Transverse colon (tissue), 4 donors: ENCODE measurements at regions not wholly inside any gene's neighbourhood (a gene's known extent, or its start where the extent isn't known, plus 50 kb on each side); places are given as distances from the start of the nearest gene placed in this dataset.

Experiments
- DNase-seq: peaks from one replicate; pipeline ENCODE4 v3.0.0-alpha.2; 2019
- H3K27ac ChIP-seq, 4 donors: fragments of 200-600 bp; sonication (generic); 2 replicates each; pipeline ENCODE4 v1.5.1; 2016 to 2018; ENCODE audit warnings: inconsistent platforms in 4 of 4
- H3K27me3 ChIP-seq: fragments of 200-600 bp; sonication (generic); 2 replicates; pipeline ENCODE4 v1.5.1; 2017; ENCODE audit warnings: inconsistent platforms
- H3K36me3 ChIP-seq, 4 donors: fragments of 200-600 bp; sonication (generic); 2 replicates each; pipeline ENCODE4 v1.5.1; 2017 to 2019; ENCODE audit warnings: inconsistent platforms in 4 of 4
- H3K4me1 ChIP-seq, 4 donors: fragments of 200-600 bp; sonication (generic); 2 replicates each; pipeline ENCODE4 v1.5.1; 2017 to 2020; ENCODE audit warnings: inconsistent platforms in 4 of 4
- H3K4me3 ChIP-seq, 4 donors: fragments of 200-600 bp; sonication (generic); 1 replicate in 1 of 4; 2 replicates in 3 of 4; pipeline versions ENCODE4 v1.5.1 to v1.6.1; 2017 to 2019; ENCODE audit warnings: inconsistent platforms in 4 of 4
- H3K9me3 ChIP-seq, 2 donors: fragments of 200-600 bp; sonication (generic); 2 replicates each; pipeline ENCODE4 v1.5.1; 2017 to 2019; ENCODE audit warnings: inconsistent platforms in 2 of 2
- CTCF ChIP-seq, 5 experiments: fragments of 200-600 bp in 3 of 5; fragments of 450-650 bp in 2 of 5; sonication (generic) in 3 of 5; IDR thresholded peaks; 1 replicate in 2 of 5; 2 replicates in 3 of 5; pipeline ENCODE4 v1.5.1; 2016 to 2017; ENCODE audit warnings: antibody characterized with exemption in 5 of 5, inconsistent platforms in 3 of 5, mild to moderate bottlenecking in 2 of 5, moderate library complexity in 1 of 5
- EP300 ChIP-seq: sonication (generic); formaldehyde crosslinking; IDR thresholded peaks from one replicate; pipeline ENCODE4 v1.6.1; 2017; ENCODE audit warnings: antibody characterized with exemption, low read depth
- POLR2A ChIP-seq: fragments of 450-650 bp; IDR thresholded peaks from one replicate; pipeline ENCODE4 v1.6.1; 2016; ENCODE audit warnings: antibody characterized with exemption, mild to moderate bottlenecking, moderate library complexity
- POLR2AphosphoS5 ChIP-seq, 3 donors: sonication (generic); formaldehyde crosslinking; IDR thresholded peaks; one replicate each; pipeline ENCODE4 v1.6.1; 2016; ENCODE audit warnings: antibody characterized with exemption in 3 of 3
- WGBS, 2 donors: methylation state at CpG; one replicate each; pipeline ENCODE4 v1.1.5; 2018; ENCODE audit warnings: low coverage in 1 of 2; 5-methylcytosine and 5-hydroxymethylcytosine counted together
- in situ Hi-C, 4 donors: fragments of 200-750 bp; cut with MboI; loops; one replicate each; pipeline versions ENCODE4 v1.15.0 to v1.15.1; 2017; ENCODE audit warnings: low sequenced_read_pairs in 3 of 4, low pct_ligation_motif_present in 1 of 4, low pct_unique_long_range_greater_than_20kb in 1 of 4
- intact Hi-C: fragments of 100-400 bp; cut with DNase I; formaldehyde crosslinking; loops from one replicate; pipeline ENCODE4 v1.15.1; 2023; ENCODE audit warnings: low total_unique reads

- Histone ChIP-seq H3K27ac (no peak overlapping the region), H3K9me3 (no peaks in the 10 kb centered on the region), H3K4me1 (no peaks in the 10 kb centered on the region), H3K4me3 (no peak overlapping the region), H3K36me3 (no peaks in the 10 kb centered on the region), H3K27me3 (no peaks in the 10 kb centered on the region)
- intact Hi-C loops, result no loop called here
- TF ChIP-seq POLR2AphosphoS5 (IDR thresholded peaks at IDR 0.05) (no peak), EP300 (no peak), CTCF (IDR thresholded peaks at IDR 0.05) (no peak), POLR2A (no peak)
- DNase-seq, result no peak
- in situ Hi-C loops, result no loop called here
- 72 to 83% methylated on average over 2 of the region's 2 CpGs for WGBS, 2 donors
Measured at GRCh38 chr18:64264171-64264570, 115.3 kb upstream of the LINC00305 start.

- Histone ChIP-seq H3K4me1 (no peaks in the 10 kb centered on the region), H3K27me3 (no peaks in the 10 kb centered on the region), H3K9me3 (no peaks in the 10 kb centered on the region), H3K27ac (no peak overlapping the region), H3K36me3 (no peaks in the 10 kb centered on the region), H3K4me3 (no peak overlapping the region)
- intact Hi-C loops, result no loop called here
- 93% methylated on average over 2 of the region's 2 CpGs; no CpG with 5 or more reads in 1 of the 2 donors for WGBS, 2 donors
- in situ Hi-C loops, result no loop called here
- DNase-seq, result no peak
- TF ChIP-seq EP300 (no peak), POLR2A (no peak), CTCF (IDR thresholded peaks at IDR 0.05) (no peak), POLR2AphosphoS5 (IDR thresholded peaks at IDR 0.05) (no peak)
Measured at GRCh38 chr18:64260810-64261209, 111.9 kb upstream of the LINC00305 start.

- TF ChIP-seq EP300, result no peak
- TF ChIP-seq POLR2AphosphoS5 (IDR thresholded peaks at IDR 0.05), result no peak
- no peak for TF ChIP-seq CTCF (IDR thresholded peaks at IDR 0.05)
- TF ChIP-seq POLR2A, result no peak
- Histone ChIP-seq H3K27me3 (no peaks in the 10 kb centered on the region), H3K9me3 (no peaks in the 10 kb centered on the region), H3K27ac (no peak overlapping the region), H3K4me1 (no peaks in the 10 kb centered on the region), H3K4me3 (no peak overlapping the region), H3K36me3 (no peaks in the 10 kb centered on the region)
- intact Hi-C loops (no loop called here), in situ Hi-C loops (no loop called here)
- no peak for DNase-seq
- 52 to 61% methylated on average over 2 to 4 of the region's 4 CpGs for WGBS, 2 donors
Measured at GRCh38 chr18:64259871-64260270, 111.0 kb upstream of the LINC00305 start.

- H3K4me3 ChIP-seq, result no peak overlapping the region
- no peak overlapping the region for H3K27ac ChIP-seq
- no peaks in the 10 kb centered on the region for H3K9me3 ChIP-seq
- H3K4me1 ChIP-seq, result no peaks in the 10 kb centered on the region
- no peaks in the 10 kb centered on the region for H3K36me3 ChIP-seq
- H3K27me3 ChIP-seq, result no peaks in the 10 kb centered on the region
- no peak for TF ChIP-seq POLR2AphosphoS5 (IDR thresholded peaks at IDR 0.05)
- no peak for TF ChIP-seq POLR2A
- TF ChIP-seq CTCF (IDR thresholded peaks at IDR 0.05), result no peak
- no peak for TF ChIP-seq EP300
- DNase-seq, result no peak
- intact Hi-C loops, result no loop called here
- 90 to 100% methylated on average over 2 to 5 of the region's 5 CpGs for WGBS, 2 donors
- in situ Hi-C loops, result no loop called here
Measured at GRCh38 chr18:64258111-64258650, 109.3 kb upstream of the LINC00305 start.
